Activated CD8-positive, alpha-beta memory T cell treated with anti-CD3 and anti-CD28 coated beads for 1 hour (primary cell): ENCODE measurements at regions not wholly inside any gene's neighbourhood (a gene's known extent, or its start where the extent isn't known, plus 50 kb on each side); places are given as distances from the start of the nearest gene placed in this dataset.

Experiments used
- DNase-seq, 2 donors: peaks; one replicate each; pipeline ENCODE4 v3.0.0-alpha.2; 2020; ENCODE audit warnings: low read depth in 1 of 2; ENCODE audit errors: extremely low read depth in 1 of 2

DNA sequence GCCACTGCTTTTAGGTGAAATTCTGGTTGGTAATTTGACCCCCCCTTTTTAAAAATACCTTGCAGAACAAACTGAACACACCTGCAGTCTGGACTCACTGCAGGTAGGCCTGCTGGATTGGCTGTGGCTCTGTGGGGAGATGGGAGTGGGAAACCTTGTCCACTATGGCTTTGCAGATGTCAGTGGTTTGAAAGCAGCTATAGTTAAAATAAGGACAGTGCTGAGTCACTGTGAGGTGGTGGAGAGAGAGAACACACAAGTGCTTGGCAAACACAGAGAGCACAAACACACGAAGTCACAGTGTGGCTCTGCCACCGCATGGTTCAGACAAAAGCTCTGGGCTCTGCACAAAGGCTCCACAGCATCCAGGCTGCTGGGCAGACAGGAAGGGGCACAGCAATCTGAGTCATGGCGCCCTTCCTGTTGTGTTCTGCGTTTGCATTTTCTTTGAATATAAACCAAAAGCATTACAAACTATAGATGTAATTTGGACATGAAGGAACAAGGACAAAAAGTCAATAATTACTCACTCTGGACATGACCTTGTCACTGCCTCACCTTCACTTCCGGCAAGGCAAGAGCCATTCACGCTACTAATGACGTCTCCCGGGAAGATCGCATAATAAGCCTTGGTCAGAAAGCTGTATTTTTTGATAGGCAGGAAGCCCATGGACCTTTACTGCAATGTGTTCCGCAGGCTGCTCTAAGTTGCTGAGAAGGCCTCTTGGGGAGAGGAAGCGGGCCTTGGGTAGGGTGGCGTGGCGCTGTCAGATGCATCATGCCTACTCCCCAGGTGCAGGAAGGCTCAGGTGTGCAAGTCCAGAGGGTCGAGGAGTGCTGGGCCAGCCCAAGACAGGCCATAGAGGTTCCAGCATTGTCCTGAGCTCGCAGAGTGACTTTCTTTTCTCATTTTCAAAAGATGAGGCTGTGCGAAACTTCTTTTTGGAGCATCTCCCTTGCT, 60.1 kb upstream of the MED9 start:
- no peak for DNase-seq

DNA sequence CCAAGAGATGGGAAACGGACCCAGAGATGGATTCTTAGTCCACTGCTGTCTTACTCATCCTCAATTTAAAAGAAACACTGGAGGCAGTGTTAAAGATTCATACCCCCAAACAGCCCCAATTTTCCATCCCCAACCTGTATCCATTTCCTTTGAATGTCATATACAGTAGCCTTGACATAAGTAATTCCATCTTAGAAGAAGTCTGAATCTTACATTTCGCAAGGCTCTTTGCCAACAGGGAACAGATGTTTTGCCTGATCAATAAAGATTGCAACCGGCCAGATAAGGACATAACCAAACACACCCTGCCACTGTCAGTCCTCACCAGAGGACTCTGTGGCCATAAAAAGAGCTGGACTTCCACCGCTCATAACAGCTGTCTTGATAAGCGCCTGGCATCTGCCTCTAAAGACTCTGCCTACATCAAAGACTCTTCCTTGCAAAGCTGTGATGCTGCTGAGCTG, 59.0 kb upstream of the MED9 start:
- DNase-seq: no peak

DNA sequence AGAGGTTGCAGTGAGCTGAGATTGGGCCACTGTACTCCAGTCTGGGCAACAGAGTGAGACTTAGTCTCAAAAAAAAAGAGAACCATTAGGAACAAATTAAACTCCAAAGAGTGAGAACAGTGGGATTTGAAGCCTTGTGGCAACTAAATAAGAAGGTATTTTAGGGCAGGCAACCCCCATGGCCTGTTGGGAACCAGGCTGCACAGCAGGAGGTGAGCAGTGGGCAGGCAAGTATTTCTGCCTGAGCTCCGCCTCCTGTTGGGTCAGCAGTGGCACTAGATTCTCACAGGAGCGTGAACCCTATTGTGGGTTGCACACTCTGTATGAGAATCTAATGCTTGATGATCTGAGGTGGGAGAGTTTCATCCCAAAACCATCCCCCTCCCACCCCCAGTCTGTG, 57.6 kb upstream of the MED9 start:
- DNase-seq: no peak

DNA sequence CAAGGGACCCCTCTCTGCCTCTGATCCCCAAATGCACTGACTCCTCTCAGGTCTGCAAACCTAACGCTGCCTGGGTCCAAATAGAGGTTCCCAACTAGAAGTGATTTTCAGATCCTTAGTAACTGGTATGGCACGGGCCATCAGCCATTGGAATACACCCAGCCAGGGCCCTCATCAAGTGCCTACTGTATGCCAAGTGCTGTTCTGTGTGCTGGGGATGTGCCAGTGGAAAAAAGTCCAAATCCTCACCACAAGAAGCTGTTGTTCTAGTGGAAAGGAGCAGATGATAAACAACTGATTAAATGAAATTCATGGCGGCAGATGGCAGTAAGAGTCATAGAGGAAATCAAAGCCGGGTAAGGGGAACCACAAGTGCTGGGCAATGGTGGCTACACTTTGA, 57.2 kb upstream of the MED9 start:
- DNase-seq: no peak

DNA sequence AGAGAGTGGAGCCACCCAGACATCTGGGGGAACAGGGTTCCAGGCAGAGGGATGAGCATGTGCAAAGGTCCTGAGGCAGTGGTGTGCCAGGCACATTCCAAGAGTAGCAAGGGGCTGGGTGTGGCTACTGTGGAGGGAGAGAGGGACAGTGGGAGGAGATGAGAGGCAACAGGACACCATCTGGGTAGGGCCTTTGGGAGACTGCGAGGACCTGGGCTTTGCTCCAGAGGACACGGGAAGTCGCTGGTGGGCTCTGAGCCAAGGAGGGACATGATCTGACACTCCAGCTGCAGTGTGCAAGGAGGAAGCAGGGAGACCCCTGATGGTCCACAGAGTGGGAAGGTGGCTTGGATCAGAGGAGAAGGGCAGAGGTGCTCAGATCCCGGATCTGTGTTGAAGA, 56.7 kb upstream of the MED9 start:
- no peak for DNase-seq

DNA sequence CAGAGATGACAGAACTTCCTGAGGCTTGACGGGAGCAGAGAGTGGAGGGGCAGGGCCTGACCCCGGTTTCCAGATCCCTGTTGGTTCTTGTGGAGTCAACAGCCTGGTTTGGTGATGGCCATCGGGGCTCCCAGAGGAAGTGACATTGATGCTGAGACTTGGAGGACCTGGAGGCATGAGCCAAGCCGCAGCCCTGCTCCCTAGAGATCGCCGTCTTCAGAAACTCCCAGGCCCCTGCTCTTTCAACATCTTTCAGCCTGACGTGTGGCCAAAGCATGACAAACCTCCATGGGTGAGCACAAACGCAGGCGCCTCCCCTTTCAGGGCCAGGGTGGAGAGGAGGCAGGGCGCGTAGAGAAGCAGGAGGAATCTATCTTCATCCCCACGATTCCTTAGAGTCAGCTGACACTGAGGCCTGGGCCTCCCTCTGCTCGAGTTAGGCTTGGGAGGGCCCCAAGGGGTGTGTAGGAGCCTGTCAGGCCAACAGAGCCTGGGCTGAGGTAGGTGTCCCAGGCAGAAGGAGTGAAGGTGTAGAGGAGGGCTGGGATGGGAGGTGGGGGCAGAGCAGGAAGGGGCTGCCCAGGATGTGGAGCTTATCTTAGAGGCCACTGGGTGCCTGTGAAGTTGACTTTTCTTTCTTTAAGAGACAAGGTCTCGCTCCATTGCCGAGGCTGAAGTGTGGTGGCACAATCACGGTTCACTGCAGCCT, 56.1 kb upstream of the MED9 start:
- DNase-seq: no peak

DNA sequence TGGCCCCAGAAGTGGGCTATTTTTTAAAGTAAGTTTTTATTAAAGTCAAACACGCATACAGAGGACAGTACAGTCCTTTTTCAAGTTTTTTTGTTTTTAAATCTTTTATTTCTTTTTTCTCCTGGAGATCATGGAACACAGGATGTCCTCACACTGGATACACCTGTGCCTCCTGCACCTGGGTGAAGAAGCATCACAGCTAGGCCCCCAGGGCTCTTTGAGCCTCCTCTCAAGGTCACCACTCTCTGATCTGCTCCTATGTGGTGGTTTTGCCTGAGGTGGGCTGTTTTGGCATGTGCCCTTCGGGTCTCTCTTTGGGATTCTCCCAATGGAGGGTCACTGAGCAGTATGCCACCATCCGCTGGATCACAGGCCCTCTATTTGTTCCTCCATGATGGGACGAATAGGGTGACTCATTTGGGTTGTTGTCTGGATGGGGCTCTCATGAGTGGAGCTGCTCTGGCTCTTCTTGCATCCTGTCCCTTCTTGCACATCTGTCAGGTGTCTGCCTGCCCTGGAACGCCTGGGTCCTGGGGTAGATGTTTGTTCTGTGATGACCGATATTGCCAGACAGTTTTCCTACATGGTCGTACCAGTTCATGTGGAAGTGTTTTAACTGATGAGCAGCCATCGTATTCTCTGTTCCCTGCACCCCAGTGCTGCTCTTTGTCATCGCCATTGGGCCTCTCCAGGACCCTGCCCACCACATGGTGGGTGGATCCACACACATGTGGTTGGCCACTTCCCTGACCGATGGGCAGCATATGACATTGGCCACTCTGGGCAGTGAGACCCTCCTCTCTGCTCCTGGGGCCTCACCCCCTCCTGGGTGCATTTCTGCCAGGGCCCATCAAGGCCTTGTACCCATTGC, 55.2 kb upstream of the MED9 start:
- DNase-seq: no peak

DNA sequence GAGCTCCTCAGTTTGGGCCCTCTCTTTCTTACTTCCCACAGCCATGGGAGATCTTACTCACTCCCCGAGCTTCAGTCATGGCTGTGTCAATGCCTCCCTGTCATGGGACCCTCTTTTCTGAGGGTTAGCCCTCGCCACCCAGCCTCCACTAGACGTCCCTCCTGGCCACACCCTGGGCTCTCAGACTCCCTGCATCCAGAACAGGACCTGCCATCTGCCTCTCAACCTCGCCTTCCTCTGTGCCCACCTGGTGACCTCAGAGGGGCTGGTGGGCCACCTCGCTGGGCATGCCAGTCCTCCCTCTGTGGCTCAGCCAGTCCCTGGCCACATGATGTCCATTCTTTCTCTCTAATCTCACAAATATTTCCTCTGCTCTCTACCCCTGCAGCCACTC, 54.6 kb upstream of the MED9 start:
- DNase-seq: no peak

DNA sequence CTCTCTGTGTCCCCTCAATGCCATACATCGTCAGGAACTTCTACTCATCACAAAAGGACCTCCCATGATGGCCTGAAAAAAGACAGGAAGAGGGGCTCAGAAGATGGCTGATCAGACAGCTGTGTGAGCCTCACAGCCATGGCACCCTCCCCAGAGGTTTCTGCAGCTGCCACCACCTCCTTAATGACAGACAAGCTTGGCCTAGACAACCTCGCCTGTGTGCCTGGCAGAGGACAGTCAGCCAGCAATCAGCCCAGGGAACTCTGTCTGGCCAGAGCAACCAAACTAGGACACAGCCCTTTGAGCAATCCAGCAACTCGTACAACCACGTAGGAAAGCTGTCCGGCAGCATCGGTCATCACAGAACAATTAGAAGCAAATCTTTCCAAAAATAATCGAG, 54.2 kb upstream of the MED9 start:
- no peak for DNase-seq

DNA sequence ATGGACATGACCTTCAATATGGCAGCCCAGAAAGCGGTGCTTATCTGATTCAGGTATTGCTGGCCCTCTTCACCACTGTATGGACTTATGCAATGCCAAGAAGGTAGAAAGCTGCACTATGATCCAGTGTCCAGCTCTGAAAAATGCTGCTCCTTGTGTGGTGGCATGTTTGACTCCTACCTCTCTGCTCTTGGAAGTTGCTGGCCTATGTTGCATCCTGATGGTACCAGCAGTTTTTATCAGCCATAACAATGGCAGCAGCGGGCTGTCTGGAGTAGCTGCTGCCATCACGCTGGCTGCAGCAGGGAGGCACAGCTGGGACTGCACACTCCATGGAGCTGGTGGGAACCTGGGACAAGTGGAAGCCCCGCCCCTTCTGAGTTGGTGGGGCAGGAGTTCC, 53.1 kb upstream of the MED9 start:
- no peak for DNase-seq

DNA sequence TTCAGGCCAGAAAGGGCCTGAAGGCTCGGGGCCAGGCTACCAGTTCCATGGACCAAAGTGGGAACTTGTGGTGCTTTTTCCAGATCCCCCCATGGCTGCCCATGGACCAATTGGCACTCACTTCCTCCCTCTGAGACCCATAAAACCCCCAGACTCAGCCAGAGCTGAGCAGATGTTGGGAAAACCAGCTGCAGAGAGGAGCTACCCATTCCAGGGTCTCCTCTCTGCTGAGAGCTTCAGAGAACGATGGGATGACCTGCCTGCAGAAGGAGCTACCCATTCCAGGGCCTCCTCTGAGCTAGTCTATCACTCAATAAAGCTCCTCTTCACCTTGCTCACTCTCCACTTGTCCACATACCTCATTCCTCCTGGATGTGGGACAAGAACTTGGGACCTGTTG, 52.2 kb upstream of the MED9 start:
- DNase-seq: no peak

DNA sequence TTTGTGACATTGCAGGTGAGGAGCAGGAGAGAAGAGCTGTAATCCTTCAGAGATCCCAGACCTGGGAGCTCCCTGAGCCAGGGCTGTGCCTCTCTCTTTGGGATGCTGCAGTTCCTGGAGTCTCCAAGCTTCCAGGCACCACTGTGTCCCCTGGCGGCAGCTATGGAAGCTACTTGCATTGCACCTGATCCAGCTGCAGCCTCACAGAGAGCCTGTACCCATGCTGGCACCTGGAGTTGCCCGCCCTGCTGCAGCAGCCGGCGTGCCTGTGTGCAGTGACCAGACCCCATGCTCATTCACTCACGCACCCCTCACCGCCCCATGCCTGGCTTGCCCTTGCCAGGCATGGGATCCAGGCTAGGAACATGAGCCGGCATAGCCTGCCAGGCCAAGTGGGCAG, 51.8 kb upstream of the MED9 start:
- DNase-seq: no peak

DNA sequence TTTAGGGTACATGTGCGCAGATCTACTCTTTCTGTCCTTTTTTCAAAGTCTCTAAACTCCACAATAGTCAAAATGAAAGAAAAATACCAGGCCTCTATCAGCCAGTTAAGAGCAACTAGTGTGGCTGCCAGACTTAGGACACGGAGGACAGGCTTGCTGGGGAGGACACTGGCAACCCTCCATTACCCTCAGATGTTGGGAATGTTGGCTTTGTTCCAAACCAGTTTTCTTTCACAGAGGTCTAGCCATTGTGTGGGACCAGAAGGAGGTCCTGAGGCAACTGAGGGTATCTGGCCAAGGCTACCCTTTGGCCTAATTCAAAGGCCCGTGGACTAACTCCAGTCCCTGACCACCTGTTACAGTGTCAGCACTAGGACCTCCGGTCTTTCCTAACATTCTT, 51.2 kb upstream of the MED9 start:
- DNase-seq: no peak

DNA sequence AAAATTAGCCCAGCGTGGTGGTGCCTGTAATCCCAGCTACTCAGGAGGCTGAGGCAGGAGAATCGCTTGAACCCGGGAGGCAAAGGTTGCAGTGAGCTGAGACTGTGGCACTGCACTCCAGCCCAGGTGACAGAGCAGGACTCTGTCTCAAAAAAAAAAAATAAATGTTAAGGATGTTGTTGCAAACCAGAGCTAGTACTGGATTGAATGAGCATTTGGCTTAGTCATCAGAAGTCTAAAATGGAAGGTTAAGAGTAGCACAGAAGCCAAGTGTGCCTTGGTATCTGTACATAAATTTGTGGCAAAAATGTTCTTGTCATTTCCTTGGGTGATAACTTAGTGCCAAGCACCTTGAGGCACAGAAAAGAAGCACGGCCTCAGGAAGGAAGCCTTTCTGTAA, 50.6 kb upstream of the MED9 start:
- DNase-seq: no peak
